GM21390 (cell line): ENCODE measurements at regions not wholly inside any gene's neighbourhood (a gene's known extent, or its start where the extent isn't known, plus 50 kb on each side); places are given as distances from the start of the nearest gene placed in this dataset.
"Not testable (repeated sequence)": the region's sequence is repeated elsewhere in the genome, so short reads cannot be mapped to it uniquely, and the experiment has no call there.

Experiments
- ATAC-seq: cut with Tn5 transposase; IDR thresholded peaks from one replicate; pipeline ENCODE4 v1.9.1; 2021; ENCODE audit not compliant: unreplicated experiment

DNA sequence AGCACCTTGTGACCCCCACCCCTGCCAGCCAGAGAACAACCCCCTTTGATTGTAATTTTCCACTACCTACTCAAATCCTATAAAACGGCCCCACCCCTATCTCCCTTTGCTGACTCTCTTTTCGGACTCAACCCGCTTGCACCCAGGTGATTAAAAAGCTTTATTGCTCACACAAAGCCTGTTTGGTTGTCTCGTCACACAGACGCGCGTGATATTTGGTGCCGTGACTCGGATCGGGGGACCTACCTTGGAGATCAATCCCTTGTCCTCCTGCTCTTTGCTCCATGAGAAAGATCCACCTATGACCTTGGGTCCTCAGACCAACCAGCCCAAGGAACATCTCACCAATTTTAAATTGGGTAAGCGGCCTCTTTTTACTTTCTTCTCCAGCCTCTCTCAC, 995.0 kb upstream of the LCORL start:
- ATAC-seq, result not testable (repeated sequence)

GRCh38 chr4:19014594-19014993, 993.0 kb upstream of the LCORL start:
- ATAC-seq, result no peak

- no peak for ATAC-seq
These were observed 989.2 kb upstream of the LCORL start for GRCh38 chr4:19010761-19011160.

- ATAC-seq, result no peak
These were observed 988.3 kb upstream of the LCORL start for GRCh38 chr4:19009881-19010280.

DNA sequence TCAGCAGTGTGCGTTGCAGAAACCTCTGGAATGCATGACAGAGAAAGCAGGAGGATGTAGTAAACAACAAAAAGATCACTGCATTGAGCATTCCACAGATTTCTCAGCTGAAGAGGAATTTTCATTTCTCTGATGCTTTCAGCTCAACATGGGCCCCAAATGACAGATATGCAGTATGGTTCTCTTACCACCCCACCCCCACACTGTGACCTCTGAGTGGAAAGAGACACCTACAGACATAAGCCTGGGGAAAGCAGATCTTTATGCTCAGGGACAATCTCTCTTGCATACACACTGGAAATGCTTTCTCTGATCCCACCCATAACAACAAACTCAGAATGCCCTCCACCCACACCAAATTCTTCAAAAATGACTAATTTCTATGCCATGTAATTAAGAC, 983.7 kb upstream of the LCORL start:
- ATAC-seq, result no peak

DNA sequence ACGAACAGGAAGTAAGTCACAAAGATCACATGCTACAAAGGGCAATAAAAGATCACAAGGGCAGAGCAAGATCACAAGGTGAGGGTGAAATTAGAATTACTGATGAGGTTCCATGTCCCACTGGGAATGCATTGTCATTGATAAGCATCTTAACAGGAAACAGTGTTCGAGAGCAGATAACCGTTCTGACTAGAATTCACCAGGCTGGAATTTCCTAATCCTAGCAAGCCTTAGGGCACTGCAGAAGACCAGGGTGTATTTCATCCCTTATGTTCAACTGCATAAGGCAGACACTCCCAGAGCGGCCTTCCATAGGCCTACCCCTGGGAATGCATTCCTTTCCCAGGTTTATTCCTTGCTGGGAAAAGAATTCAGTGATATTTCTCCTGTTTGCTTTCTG, 980.6 kb upstream of the LCORL start:
- ATAC-seq, result no peak

DNA sequence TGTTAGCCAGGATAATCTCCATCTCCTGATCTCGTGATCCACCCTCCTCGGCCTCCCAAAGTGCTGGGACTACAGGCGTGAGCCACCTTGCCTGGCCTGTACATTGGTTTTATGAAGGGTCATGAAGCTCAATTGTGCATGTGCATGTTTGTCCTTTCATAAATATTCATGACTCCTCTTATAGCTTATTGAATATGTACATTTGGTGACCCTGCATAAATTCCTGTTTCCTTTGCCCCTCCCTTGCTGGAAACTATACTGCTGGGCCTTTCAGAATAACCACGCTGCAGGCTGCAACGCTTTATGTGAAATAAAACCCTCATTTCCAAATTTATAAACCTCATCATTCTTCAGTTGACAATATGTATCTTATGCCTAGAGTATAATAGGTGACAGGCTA, 978.0 kb upstream of the LCORL start:
- no peak for ATAC-seq

DNA sequence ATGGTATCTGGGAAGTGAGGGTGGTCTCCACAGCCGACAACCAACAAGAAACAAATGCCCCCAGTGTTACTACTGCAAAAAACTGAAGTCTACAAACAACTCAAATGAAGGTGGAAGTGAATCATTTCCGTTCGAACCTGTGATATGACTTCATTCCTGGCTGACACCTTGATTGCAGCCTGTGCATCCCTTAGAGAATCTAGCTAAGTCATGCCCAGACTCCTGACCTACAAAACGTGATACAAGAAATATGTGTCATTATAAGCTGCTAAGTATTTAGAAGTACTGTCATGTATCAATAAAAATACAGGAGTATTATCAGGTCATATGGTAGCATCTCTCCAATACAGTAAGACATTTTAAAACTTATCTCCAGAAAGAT, 959.7 kb upstream of the LCORL start:
- ATAC-seq, result no peak

DNA sequence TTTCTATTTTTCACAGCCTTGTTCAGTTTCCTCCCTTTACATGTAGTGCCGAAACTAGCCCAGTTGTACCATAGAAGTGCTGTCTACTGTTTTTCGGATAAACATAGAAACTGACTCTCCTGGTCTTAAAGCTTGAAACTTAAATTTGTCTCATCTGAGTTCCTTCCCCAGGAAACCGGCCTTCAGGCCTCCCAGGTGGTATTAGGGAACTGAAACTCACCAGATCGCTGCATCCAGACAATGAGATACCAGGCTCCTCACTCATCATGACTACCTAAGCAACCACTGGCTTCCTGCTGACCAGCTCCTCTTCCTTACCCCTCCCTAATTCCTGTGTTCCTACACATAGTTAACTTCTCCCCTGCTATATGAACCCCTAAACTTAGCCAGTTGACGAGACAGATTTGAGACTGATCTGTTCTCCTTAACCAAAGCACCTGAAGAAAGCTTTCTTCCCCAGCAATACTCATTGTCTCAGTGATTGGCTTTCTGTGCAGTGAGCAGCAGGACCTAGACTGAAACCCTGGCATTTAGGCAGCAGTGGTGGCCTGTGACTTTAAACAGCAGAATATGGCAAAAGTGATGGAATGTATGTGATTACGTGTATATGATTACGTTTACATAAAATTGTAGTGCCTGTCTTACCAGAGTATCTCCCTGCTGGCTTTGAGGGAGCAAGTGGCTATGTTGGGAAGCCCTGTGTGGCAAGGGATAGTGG, 959.1 kb upstream of the LCORL start:
- peak; percentile 81 for ATAC-seq

DNA sequence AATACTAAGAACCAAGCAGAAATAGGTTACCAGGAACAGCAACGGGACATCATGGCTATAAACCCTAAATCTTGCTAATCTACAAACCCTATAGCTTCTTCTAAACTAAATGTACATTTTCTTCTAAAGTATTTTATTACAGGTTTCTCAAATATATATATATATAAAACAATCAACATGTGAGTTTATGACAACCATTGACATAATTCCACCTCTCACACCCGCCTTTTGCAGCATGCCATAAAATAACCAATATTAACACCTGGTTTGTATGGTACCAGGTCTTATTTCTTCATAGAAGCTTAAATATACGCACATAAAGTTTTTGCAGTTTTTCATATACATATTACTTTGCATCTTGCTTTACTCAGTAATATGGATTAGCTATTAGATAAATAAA, 955.3 kb upstream of the LCORL start:
- ATAC-seq, result no peak

GRCh38 chr4:18975916-18976808, 954.6 kb upstream of the LCORL start:
- no peak for ATAC-seq

- ATAC-seq, result no peak
These were observed 951.7 kb upstream of the LCORL start for GRCh38 chr4:18973296-18973695.

DNA sequence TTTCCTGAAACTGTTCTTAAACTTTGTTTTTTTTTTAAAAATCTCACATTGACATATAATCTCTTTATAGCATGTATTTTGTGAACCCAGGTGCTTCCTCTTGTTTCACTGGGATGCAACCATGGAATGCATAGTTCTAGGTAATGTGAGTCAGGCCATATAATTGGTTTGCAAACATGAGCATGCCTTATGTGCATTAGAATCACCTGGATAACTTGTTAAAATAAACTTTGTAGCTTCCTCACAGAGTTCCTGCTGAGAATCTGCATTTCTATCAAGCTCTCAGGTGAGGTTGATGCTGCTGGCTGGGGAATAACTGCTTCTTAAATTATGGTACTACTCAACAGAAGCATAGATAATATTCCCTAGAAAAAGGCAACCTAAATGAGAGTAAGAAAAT, 940.3 kb upstream of the LCORL start:
- ATAC-seq, result no peak

- ATAC-seq, result no peak
These were observed 939.7 kb upstream of the LCORL start for GRCh38 chr4:18961266-18961665.

DNA sequence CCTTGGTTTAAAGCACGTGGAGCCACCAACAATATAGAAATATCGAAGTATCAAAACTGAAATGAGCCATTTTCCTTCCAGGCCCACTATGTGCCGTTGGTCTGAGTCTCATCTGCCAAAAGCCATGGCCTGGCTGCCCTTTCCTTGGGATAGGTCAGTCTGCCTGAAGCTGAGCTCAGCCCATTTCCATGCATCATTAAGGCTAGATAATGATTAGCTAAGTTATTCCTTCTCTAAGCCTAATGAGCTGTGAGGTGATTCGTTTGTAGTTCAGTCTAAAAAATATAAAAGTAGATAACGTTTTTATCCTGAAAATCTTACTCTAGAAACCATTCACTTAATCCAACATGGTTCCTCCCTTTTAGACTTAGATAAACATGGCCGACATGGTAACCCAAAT, 936.2 kb upstream of the LCORL start:
- ATAC-seq, result no peak

DNA sequence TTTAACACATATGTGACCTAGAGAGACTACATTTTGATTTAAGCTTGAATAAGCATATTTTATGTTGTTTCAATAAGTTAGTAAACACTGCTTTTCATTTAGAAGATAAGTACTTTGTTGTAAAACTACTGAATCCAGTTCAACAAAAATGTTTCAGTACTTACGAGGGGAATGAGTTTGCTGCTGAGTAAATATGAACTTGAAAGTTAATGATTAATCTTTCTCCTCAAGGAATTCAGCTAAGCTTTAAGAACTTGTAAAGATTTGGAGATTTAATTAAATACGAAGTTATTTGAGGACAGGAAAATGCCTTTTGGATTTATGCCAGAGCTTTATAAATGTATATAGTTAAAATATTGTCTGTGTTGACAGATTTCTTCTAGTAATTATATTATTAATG, 933.0 kb upstream of the LCORL start:
- ATAC-seq, result no peak

DNA sequence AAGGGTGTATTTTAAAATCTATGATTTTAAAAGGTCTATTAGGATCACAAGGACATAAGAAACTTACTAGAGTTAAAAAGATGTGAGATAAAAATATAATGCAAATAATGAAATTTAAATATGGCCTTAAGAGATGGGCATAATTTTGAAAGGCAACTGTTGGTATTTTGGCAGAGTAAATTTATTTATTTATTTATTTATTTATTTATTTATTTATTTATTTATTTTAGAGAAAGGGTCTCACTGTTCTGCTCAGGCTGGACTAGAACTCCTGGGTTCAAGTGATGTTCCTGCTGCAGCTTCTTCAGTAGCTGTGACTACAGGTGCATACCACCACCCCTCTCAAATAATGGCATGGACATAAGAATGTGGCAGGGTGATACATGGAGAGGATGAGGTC, 932.1 kb upstream of the LCORL start:
- ATAC-seq, result no peak

DNA sequence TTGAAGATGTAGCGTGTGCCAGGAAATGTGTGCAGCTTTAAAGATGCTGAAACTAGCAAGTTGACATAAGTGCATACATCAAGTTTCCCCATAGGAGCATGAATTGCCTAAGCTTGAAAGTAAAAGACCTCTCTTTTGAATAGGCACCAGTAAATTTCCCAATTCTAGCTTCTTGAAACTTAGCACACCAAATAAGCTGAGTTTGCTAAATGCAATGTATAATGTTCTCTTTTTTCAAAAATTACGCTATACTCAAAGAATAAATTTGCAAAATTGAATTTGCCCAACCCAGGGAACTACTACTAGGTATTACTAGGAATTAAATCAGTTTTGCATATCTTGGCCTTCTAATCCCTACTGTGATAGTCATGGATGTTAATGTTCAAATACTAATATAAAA, 923.9 kb upstream of the LCORL start:
- no peak for ATAC-seq

- ATAC-seq, result no peak
These were observed 921.3 kb upstream of the LCORL start for GRCh38 chr4:18942874-18943273.

- no peak for ATAC-seq
These were observed 917.0 kb upstream of the LCORL start for GRCh38 chr4:18938343-18939099.

GRCh38 chr4:18937746-18938145, 916.2 kb upstream of the LCORL start:
- no peak for ATAC-seq

- ATAC-seq, result no peak
These were observed 915.5 kb upstream of the LCORL start for GRCh38 chr4:18937080-18937479.
